Neuronal stem cell (in vitro differentiated cells): ENCODE measurements at regions not wholly inside any gene's neighbourhood (a gene's known extent, or its start where the extent isn't known, plus 50 kb on each side); places are given as distances from the start of the nearest gene placed in this dataset.

Experiments
- DNase-seq: peaks from one replicate; pipeline ENCODE4 v3.0.0-alpha.2; 2013; ENCODE audit warnings: low spot score
- H2AFZ ChIP-seq: one replicate; pipeline ENCODE4 v1.6.1; 2013; ENCODE audit warnings: mild to moderate bottlenecking, low read length, inconsistent platforms
- H2AK5ac ChIP-seq: 2 replicates; pipeline ENCODE4 v1.6.1; 2013; ENCODE audit warnings: low read depth, mild to moderate bottlenecking, inconsistent platforms, low read length, moderate library complexity, mixed read lengths
- H2BK120ac ChIP-seq: 2 replicates; pipeline ENCODE4 v1.6.1; 2013; ENCODE audit warnings: low read depth, mild to moderate bottlenecking, inconsistent platforms, low read length, moderate library complexity, mixed read lengths
- H2BK12ac ChIP-seq: one replicate; pipeline ENCODE4 v1.6.1; 2013; ENCODE audit warnings: low read length, inconsistent platforms
- H2BK15ac ChIP-seq: 2 replicates; pipeline ENCODE4 v1.6.1; 2013; ENCODE audit warnings: mild to moderate bottlenecking, low read length, inconsistent platforms, mixed read lengths
- H2BK5ac ChIP-seq: one replicate; pipeline ENCODE4 v1.6.1; 2013; ENCODE audit warnings: inconsistent platforms, mild to moderate bottlenecking, low read length, moderate library complexity
- H3K14ac ChIP-seq: one replicate; pipeline ENCODE4 v1.6.1; 2013; ENCODE audit warnings: low read length, inconsistent platforms
- H3K18ac ChIP-seq: 2 replicates; pipeline ENCODE4 v1.6.1; 2013; ENCODE audit warnings: low read length, inconsistent platforms
- H3K23ac ChIP-seq: 2 replicates; pipeline ENCODE4 v1.6.1; 2013; ENCODE audit warnings: low read depth, mild to moderate bottlenecking, mixed read lengths, low read length, inconsistent platforms; ENCODE audit not compliant: poor library complexity
- H3K27ac ChIP-seq: replicated peaks from 3 replicates; pipeline ENCODE4 v1.5.1; 2013; ENCODE audit warnings: low read length, inconsistent platforms
- H3K27me3 ChIP-seq, 3 experiments: 2 replicates each; pipeline ENCODE4 v1.6.1; 2013; ENCODE audit warnings: low read length in 3 of 3, mild to moderate bottlenecking in 2 of 3, inconsistent platforms in 1 of 3, low read depth in 1 of 3, mixed read lengths in 1 of 3, moderate library complexity in 1 of 3; ENCODE audit not compliant: control insufficient read depth in 3 of 3, insufficient read depth in 3 of 3
- H3K36me3 ChIP-seq, 2 donors: replicated peaks in 1 of 2; 2 replicates each; pipeline ENCODE4 v1.6.1; 2013; ENCODE audit warnings: low read length in 2 of 2; ENCODE audit not compliant: control insufficient read depth in 2 of 2, insufficient read depth in 2 of 2
- H3K4ac ChIP-seq: 2 replicates; pipeline ENCODE4 v1.6.1; 2013; ENCODE audit warnings: inconsistent platforms, mild to moderate bottlenecking, low read length, moderate library complexity
- H3K4me1 ChIP-seq, 2 donors: 1 replicate in 1 of 2; 2 replicates in 1 of 2; pipeline ENCODE4 v1.6.1; 2013; ENCODE audit warnings: low read length in 2 of 2, low read depth in 1 of 2; ENCODE audit not compliant: control insufficient read depth in 2 of 2, insufficient read depth in 1 of 2
- H3K4me2 ChIP-seq: one replicate; pipeline ENCODE4 v1.6.1; 2013; ENCODE audit warnings: mild to moderate bottlenecking, low read length, inconsistent platforms; ENCODE audit not compliant: insufficient read depth, poor library complexity, severe bottlenecking
- H3K4me3 ChIP-seq, 2 donors: 2 replicates each; pipeline ENCODE4 v1.5.1; 2013; ENCODE audit warnings: low read length in 2 of 2, mild to moderate bottlenecking in 2 of 2, inconsistent platforms in 1 of 2, moderate library complexity in 1 of 2
- H3K79me1 ChIP-seq: one replicate; pipeline ENCODE4 v1.6.1; 2013; ENCODE audit warnings: low read depth, mild to moderate bottlenecking, inconsistent platforms, low read length, moderate library complexity
- H3K9ac ChIP-seq: one replicate; pipeline ENCODE4 v1.6.1; 2013; ENCODE audit warnings: mild to moderate bottlenecking, low read depth, low read length, inconsistent platforms; ENCODE audit not compliant: poor library complexity
- H3K9me3 ChIP-seq, 2 donors: replicated peaks in 1 of 2; 2 replicates each; pipeline versions ENCODE3 to v1.6.1; 2013; ENCODE audit warnings: low read length in 2 of 2, mild to moderate bottlenecking in 2 of 2, inconsistent platforms in 1 of 2, low read depth in 1 of 2, mixed read lengths in 1 of 2, moderate library complexity in 1 of 2; ENCODE audit not compliant: control insufficient read depth in 2 of 2, insufficient read depth in 1 of 2
- H4K8ac ChIP-seq: one replicate; pipeline ENCODE4 v1.6.1; 2013; ENCODE audit warnings: low read depth, mild to moderate bottlenecking, inconsistent platforms, low read length, moderate library complexity
- H4K91ac ChIP-seq: one replicate; pipeline ENCODE4 v1.6.1; 2013; ENCODE audit warnings: low read length, low read depth, mild to moderate bottlenecking, inconsistent platforms; ENCODE audit not compliant: poor library complexity
- WGBS, 2 donors: extraction: QIAGEN DNeasy Blood & Tissue Kit; methylation state at CpG; one replicate each; pipeline ENCODE4 v1.1.7; 2013; ENCODE audit warnings: missing lambda C conversion rate in 2 of 2, mixed read lengths in 1 of 2; ENCODE audit not compliant: insufficient read length in 2 of 2, insufficient replicate concordance in 1 of 2; ENCODE audit errors: extremely low coverage in 2 of 2; 5-methylcytosine and 5-hydroxymethylcytosine counted together

GRCh38 chr7:136086712-136087111, 109.6 kb upstream of the MTPN start:
- H2BK5ac ChIP-seq = no peak overlapping the region
- H3K36me3 ChIP-seq = no peaks in the 10 kb centered on the region
- no peak overlapping the region for H2BK12ac ChIP-seq
- H3K4me3 ChIP-seq = peak overlapping the region in 1 of 2 donors; percentile 52
- H2AK5ac ChIP-seq = no peak overlapping the region
- H3K27ac ChIP-seq = no peak overlapping the region
- H2BK120ac ChIP-seq = no peak overlapping the region
- DNase-seq = peak; percentile 66
- H3K4me1 ChIP-seq = peaks cover 1 to 4% of the 10 kb centered on the region in 2 donors
- H3K18ac ChIP-seq = no peak overlapping the region
- no peaks in the 10 kb centered on the region for H3K9me3 ChIP-seq
- H4K91ac ChIP-seq = no peak overlapping the region
- no CpG with 5 or more reads among the region's 3 CpGs for WGBS, 2 donors
- H3K4ac ChIP-seq = no peak overlapping the region
- H3K9ac ChIP-seq = no peak overlapping the region
- no peak overlapping the region for H3K23ac ChIP-seq
- H4K8ac ChIP-seq = no peak overlapping the region
- no peaks in the 10 kb centered on the region for H3K79me1 ChIP-seq
- H3K14ac ChIP-seq = no peak overlapping the region
- no peaks in the 10 kb centered on the region for H3K27me3 ChIP-seq
- no peak overlapping the region for H2BK15ac ChIP-seq
- no peak overlapping the region for H3K4me2 ChIP-seq
- peak overlapping the region; percentile 73 for H2AFZ ChIP-seq

DNA sequence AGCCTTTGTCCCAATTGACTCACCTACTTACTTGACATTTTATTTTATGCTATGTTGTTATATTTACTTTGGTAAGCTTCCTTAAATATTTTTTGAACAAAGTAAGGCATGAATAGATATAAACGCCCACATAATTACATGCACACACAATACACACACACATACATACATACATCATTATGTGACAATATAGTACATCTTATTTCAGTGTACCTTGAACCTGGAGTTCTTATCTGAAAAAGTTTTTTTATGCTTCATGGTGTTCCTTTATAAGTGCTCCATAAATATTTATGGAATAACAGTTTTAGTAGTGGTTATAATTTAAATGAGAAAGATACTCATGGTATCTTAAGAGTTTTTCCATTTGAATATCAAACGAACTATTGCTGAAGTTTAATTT, 102.8 kb upstream of the MTPN start:
- Histone ChIP-seq H2AFZ (no peak overlapping the region), H2BK120ac (no peak overlapping the region), H3K36me3 (no peaks in the 10 kb centered on the region), H3K23ac (no peak overlapping the region), H4K91ac (no peak overlapping the region), H2AK5ac (no peak overlapping the region), H2BK5ac (no peak overlapping the region), H2BK15ac (no peak overlapping the region), H3K4ac (no peak overlapping the region), H3K27ac (no peak overlapping the region), H3K4me2 (no peak overlapping the region), H3K4me1 (no peaks in the 10 kb centered on the region), H3K14ac (no peak overlapping the region), H3K4me3 (no peak overlapping the region), H3K9ac (no peak overlapping the region), H3K18ac (no peak overlapping the region), H3K27me3 (no peaks in the 10 kb centered on the region), H2BK12ac (no peak overlapping the region), H4K8ac (no peak overlapping the region), H3K9me3 (no peaks in the 10 kb centered on the region), H3K79me1 (no peaks in the 10 kb centered on the region)
- DNase-seq = no peak
- WGBS, 2 donors = no CpG with 5 or more reads among the region's 2 CpGs

DNA sequence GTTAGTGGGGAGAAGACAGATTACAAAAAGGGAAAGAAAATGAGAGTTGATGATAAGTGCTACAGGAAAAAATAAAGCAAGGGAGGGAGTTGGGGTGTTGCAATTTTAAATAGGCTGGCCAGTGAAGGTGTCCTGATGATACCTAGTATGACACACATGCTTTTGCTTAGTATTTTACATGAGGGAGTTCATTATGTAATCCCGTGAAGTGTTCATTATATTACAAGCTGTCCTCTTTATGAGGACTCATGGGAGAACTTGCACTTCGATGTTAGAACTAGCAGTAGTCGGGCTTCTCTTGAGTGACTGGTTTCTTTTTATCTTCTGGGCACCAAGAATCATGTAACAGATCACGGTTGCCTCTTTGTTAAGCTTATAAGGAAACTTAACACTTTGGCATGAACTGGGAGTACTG, 102.3 kb upstream of the MTPN start:
- Histone ChIP-seq H3K4me1 (peaks cover 0 to 3% of the 10 kb centered on the region in 2 donors), H3K4ac (no peak overlapping the region), H3K9ac (no peak overlapping the region), H2BK12ac (no peak overlapping the region), H2AFZ (no peak overlapping the region), H3K36me3 (no peaks in the 10 kb centered on the region), H3K14ac (no peak overlapping the region), H3K27me3 (no peaks in the 10 kb centered on the region), H2BK120ac (no peak overlapping the region), H3K4me3 (no peak overlapping the region), H2BK5ac (no peak overlapping the region), H3K4me2 (no peak overlapping the region), H2BK15ac (no peak overlapping the region), H3K9me3 (no peaks in the 10 kb centered on the region), H3K27ac (no peak overlapping the region), H4K8ac (no peak overlapping the region), H2AK5ac (no peak overlapping the region), H4K91ac (no peak overlapping the region), H3K23ac (no peak overlapping the region), H3K18ac (no peak overlapping the region), H3K79me1 (no peaks in the 10 kb centered on the region)
- no CpG with 5 or more reads among the region's 4 CpGs for WGBS, 2 donors
- DNase-seq = no peak

GRCh38 chr7:136079066-136079465, 101.9 kb upstream of the MTPN start:
- H3K27ac ChIP-seq = no peak overlapping the region
- H2BK120ac ChIP-seq = no peak overlapping the region
- no peak overlapping the region for H3K18ac ChIP-seq
- H2BK15ac ChIP-seq = no peak overlapping the region
- no peak overlapping the region for H3K4me2 ChIP-seq
- no peak overlapping the region for H3K23ac ChIP-seq
- H3K79me1 ChIP-seq = no peaks in the 10 kb centered on the region
- no peak overlapping the region for H2AK5ac ChIP-seq
- no peak overlapping the region for H3K14ac ChIP-seq
- peaks cover 0 to 3% of the 10 kb centered on the region in 2 donors for H3K4me1 ChIP-seq
- H3K4me3 ChIP-seq = no peak overlapping the region
- no peaks in the 10 kb centered on the region for H3K9me3 ChIP-seq
- H2BK5ac ChIP-seq = no peak overlapping the region
- H4K91ac ChIP-seq = no peak overlapping the region
- no peak for DNase-seq
- H4K8ac ChIP-seq = no peak overlapping the region
- no peak overlapping the region for H3K4ac ChIP-seq
- no peak overlapping the region for H2AFZ ChIP-seq
- no CpG with 5 or more reads among the region's 1 CpG for WGBS, 2 donors
- H3K36me3 ChIP-seq = no peaks in the 10 kb centered on the region
- H3K9ac ChIP-seq = no peak overlapping the region
- no peak overlapping the region for H2BK12ac ChIP-seq
- H3K27me3 ChIP-seq = no peaks in the 10 kb centered on the region
